DMS53 treated with DMSO at 0.1 percent for 48 hours (cell line): ENCODE measurements at regions not wholly inside any gene's neighbourhood (a gene's known extent, or its start where the extent isn't known, plus 50 kb on each side); places are given as distances from the start of the nearest gene placed in this dataset.
"Not testable (repeated sequence)": the region's sequence is repeated elsewhere in the genome, so short reads cannot be mapped to it uniquely, and the experiment has no call there.

Experiments used
- DNase-seq: peaks from one replicate; lab custom pipeline; 2025; ENCODE audit not compliant: unreplicated experiment; lab: John Stamatoyannopoulos, UW

GRCh38 chr10:123375097-123375496, 220.9 kb downstream of the BUB3 start:
- DNase-seq, result no peak

GRCh38 chr10:123375738-123376137, 221.5 kb downstream of the BUB3 start:
- no peak for DNase-seq

GRCh38 chr10:123377883-123378282, 223.7 kb downstream of the BUB3 start:
- DNase-seq, result no peak

GRCh38 chr10:123378302-123378701, 224.1 kb downstream of the BUB3 start:
- no peak for DNase-seq

- DNase-seq, result no peak
Observed at GRCh38 chr10:123379156-123379555, 225.0 kb downstream of the BUB3 start.

- peak; percentile 14 for DNase-seq
Observed at GRCh38 chr10:123380491-123381085, 226.4 kb downstream of the BUB3 start.

GRCh38 chr10:123381224-123381623, 227.0 kb downstream of the BUB3 start:
- DNase-seq, result no peak

GRCh38 chr10:123382491-123382890, 228.3 kb downstream of the BUB3 start:
- no peak for DNase-seq

GRCh38 chr10:123385508-123386080, 231.4 kb downstream of the BUB3 start:
- no peak for DNase-seq

- DNase-seq, result no peak
Observed at GRCh38 chr10:123389520-123389919, 235.3 kb downstream of the BUB3 start.

- DNase-seq, result no peak
Observed at GRCh38 chr10:123390332-123390731, 236.1 kb downstream of the BUB3 start.

GRCh38 chr10:123390874-123391273, 236.7 kb downstream of the BUB3 start:
- no peak for DNase-seq

- DNase-seq, result no peak
Observed at GRCh38 chr10:123391275-123392028, 237.2 kb downstream of the BUB3 start.

- DNase-seq, result no peak
Observed at GRCh38 chr10:123392182-123392963, 238.2 kb downstream of the BUB3 start.

- no peak for DNase-seq
Observed at GRCh38 chr10:123393170-123393569, 239.0 kb downstream of the BUB3 start.

GRCh38 chr10:123394382-123394781, 240.2 kb downstream of the BUB3 start:
- no peak for DNase-seq

- not testable (repeated sequence) for DNase-seq
Observed at GRCh38 chr10:123395234-123395633, 241.0 kb downstream of the BUB3 start.

- no peak for DNase-seq
Observed at GRCh38 chr10:123395906-123396305, 241.7 kb downstream of the BUB3 start.

GRCh38 chr10:123398180-123398591, 244.0 kb downstream of the BUB3 start:
- no peak for DNase-seq

GRCh38 chr10:123398756-123399155, 244.6 kb downstream of the BUB3 start:
- no peak for DNase-seq

- DNase-seq, result no peak
Observed at GRCh38 chr10:123399276-123399839, 245.2 kb downstream of the BUB3 start.
